Chondrocyte (in vitro differentiated cells): ENCODE measurements at regions not wholly inside any gene's neighbourhood (a gene's known extent, or its start where the extent isn't known, plus 50 kb on each side); places are given as distances from the start of the nearest gene placed in this dataset.

ENCODE experiments used
- DNase-seq: peaks from one replicate; pipeline ENCODE4 v3.0.0; 2021; ENCODE audit warnings: mixed read lengths, low spot score
- H3K27ac Mint-ChIP-seq: one replicate; pipeline ENCODE4 v1.8.0; 2021; ENCODE audit warnings: mild to moderate bottlenecking, moderate library complexity, mixed read lengths; ENCODE audit not compliant: unreplicated experiment
- H3K27me3 Mint-ChIP-seq: 2 replicates; pipeline ENCODE4 v1.8.0; 2021; ENCODE audit warnings: low read depth, mixed read lengths
- H3K36me3 Mint-ChIP-seq: 2 replicates; pipeline ENCODE4 v1.8.0; 2021; ENCODE audit warnings: low read depth, mixed read lengths
- H3K4me1 Mint-ChIP-seq: 2 replicates; pipeline ENCODE4 v1.8.0; 2021; ENCODE audit warnings: low read depth, mild to moderate bottlenecking, mixed read lengths
- H3K4me3 Mint-ChIP-seq: one replicate; pipeline ENCODE4 v1.8.0; 2021; ENCODE audit warnings: mild to moderate bottlenecking, moderate library complexity, mixed read lengths; ENCODE audit not compliant: unreplicated experiment
- H3K9me3 Mint-ChIP-seq: 2 replicates; pipeline ENCODE4 v1.8.0; 2021; ENCODE audit warnings: low read depth, mixed read lengths
- TF ChIP-seq, protein P1 (sequence below): fragments of 200-600 bp; sonication (generic); IDR thresholded peaks from 2 replicates; pipeline ENCODE4 v1.5.0; 2021; ENCODE audit warnings: antibody characterized with exemption, mild to moderate bottlenecking, moderate library complexity

DNA sequence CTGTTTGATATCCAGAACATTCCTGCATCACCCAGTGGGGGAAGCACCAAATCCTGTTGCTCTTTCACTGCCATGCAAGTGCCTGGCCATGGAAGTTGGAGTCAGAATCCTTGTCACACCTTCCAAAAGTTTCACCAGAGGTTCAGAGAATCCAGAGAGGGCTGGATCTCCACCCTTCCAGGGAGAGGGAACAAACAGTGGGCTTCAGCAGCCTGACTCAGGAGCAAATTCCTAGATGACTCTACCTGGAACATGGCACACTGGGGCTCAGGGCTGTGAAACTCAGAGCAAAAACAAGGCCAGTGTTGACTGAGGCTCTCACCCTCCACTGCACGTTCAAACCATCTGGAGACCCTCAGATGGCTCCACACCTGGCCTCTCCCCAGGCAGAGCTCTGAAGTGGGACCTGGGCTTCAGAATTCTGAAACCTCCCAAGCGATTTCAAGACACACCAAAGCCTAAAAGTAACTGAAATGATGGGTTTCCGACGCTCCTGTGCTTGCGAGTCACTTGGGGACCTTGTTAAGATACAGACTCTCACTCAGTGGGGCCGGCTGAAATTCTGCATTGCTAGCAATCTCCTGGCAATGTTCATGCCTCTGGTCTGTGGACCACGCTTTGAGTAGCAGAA is 205.9 kb downstream of the AUH start:
- Mint-ChIP-seq H3K4me3 (no peak overlapping the region), H3K36me3 (no peaks in the 10 kb centered on the region), H3K4me1 (peaks cover 9% of the 10 kb centered on the region), H3K27ac (no peak overlapping the region), H3K9me3 (no peaks in the 10 kb centered on the region), H3K27me3 (no peaks in the 10 kb centered on the region)
- DNase-seq = no peak
- TF ChIP-seq, protein P1, sequence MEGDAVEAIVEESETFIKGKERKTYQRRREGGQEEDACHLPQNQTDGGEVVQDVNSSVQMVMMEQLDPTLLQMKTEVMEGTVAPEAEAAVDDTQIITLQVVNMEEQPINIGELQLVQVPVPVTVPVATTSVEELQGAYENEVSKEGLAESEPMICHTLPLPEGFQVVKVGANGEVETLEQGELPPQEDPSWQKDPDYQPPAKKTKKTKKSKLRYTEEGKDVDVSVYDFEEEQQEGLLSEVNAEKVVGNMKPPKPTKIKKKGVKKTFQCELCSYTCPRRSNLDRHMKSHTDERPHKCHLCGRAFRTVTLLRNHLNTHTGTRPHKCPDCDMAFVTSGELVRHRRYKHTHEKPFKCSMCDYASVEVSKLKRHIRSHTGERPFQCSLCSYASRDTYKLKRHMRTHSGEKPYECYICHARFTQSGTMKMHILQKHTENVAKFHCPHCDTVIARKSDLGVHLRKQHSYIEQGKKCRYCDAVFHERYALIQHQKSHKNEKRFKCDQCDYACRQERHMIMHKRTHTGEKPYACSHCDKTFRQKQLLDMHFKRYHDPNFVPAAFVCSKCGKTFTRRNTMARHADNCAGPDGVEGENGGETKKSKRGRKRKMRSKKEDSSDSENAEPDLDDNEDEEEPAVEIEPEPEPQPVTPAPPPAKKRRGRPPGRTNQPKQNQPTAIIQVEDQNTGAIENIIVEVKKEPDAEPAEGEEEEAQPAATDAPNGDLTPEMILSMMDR = no peak

DNA sequence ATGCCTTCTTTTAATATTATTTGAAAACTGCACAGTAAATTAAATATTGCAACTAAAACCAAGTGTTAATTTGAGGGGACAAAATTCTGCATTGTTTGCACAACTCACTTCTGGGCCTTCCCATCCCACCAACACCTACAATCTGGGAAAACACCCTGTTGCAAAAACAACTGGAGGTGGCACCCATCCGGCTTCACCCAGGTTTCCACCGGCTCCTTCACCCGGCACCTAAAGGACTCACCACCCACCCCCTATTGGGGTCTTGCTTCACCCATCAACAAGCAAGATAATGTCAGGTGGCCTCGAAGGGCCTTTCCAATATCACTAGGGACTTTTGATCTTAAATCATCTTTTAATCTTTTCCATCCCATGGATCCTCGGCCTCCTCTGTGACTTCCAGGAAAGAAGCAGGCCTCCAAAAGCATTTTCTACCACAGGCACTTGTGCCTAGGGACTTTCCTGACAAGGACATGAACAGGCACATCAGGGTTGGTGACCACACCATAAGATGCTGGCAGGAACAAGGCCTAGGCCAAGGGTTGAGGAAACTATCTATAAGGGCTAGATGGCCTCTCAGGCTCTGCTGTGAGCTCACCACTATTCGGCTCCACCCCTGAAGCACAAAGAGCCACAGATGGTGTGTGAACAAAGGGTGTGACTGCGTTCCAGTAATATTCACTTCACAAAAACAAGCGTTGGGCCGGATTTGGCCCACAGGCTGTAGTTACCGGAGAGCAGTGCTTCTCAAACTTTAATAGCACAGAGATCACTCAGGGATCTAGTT is 205.1 kb downstream of the AUH start:
- TF ChIP-seq, protein P1 = no peak
- H3K36me3 Mint-ChIP-seq = no peaks in the 10 kb centered on the region
- H3K27ac Mint-ChIP-seq = no peak overlapping the region
- peaks cover 1% of the 10 kb centered on the region for H3K4me1 Mint-ChIP-seq
- H3K4me3 Mint-ChIP-seq = no peak overlapping the region
- H3K27me3 Mint-ChIP-seq = no peaks in the 10 kb centered on the region
- H3K9me3 Mint-ChIP-seq = no peaks in the 10 kb centered on the region
- DNase-seq = no peak

GRCh38 chr9:91157883-91158282 is 203.8 kb downstream of the AUH start:
- Mint-ChIP-seq H3K36me3 (no peaks in the 10 kb centered on the region), H3K4me3 (no peak overlapping the region), H3K27ac (no peak overlapping the region), H3K9me3 (no peaks in the 10 kb centered on the region), H3K27me3 (no peaks in the 10 kb centered on the region), H3K4me1 (peaks cover 11% of the 10 kb centered on the region)
- no peak for DNase-seq
- TF ChIP-seq, protein P1 = no peak

DNA sequence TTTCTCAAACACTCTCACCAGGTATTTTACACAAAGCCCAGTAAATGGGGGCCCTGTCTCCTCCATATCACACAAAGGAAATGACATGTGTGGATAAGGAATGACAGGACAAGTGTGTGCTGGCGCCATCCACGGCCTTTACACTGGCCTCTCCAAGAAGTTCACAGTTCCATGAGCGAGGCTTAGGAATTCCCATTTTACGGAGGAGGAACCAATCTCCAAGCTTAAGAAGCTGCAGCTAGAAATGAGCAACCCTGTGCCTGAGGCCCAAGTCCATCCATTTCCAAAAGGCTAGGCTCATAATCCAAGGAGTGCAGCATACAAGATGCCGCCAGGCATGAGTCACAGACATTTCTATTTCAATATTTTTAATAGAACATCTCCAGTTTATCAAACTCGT is 203.4 kb downstream of the AUH start:
- no peaks in the 10 kb centered on the region for H3K9me3 Mint-ChIP-seq
- peaks cover 15% of the 10 kb centered on the region for H3K4me1 Mint-ChIP-seq
- no peak overlapping the region for H3K4me3 Mint-ChIP-seq
- TF ChIP-seq, protein P1 = no peak
- no peaks in the 10 kb centered on the region for H3K36me3 Mint-ChIP-seq
- no peaks in the 10 kb centered on the region for H3K27me3 Mint-ChIP-seq
- DNase-seq = no peak
- no peak overlapping the region for H3K27ac Mint-ChIP-seq

DNA sequence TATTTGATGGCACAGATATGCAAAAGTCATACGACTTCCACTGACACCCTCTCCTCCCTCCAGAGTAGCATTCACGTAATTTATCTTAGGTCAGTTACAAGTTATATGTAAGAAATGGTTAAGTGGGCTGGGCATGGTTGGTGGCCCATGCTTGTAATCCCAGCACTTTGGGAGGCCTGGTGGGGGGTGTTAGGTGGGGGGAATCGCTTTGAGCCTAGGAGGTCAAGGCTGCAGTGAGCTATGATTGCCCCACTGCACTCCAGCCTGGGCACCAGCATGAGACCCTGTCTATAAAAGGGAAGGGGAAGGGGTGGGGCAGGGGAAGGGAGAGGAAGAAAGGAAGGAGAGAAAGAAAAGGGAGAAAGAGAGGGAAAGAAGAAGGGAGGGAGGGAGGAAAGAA is 202.8 kb downstream of the AUH start:
- no peak overlapping the region for H3K4me3 Mint-ChIP-seq
- no peaks in the 10 kb centered on the region for H3K36me3 Mint-ChIP-seq
- no peaks in the 10 kb centered on the region for H3K27me3 Mint-ChIP-seq
- H3K9me3 Mint-ChIP-seq = no peaks in the 10 kb centered on the region
- peaks cover 20% of the 10 kb centered on the region for H3K4me1 Mint-ChIP-seq
- H3K27ac Mint-ChIP-seq = no peak overlapping the region
- no peak for DNase-seq
- TF ChIP-seq, protein P1 = no peak
